WTC11 (cell line): ENCODE measurements at regions not wholly inside any gene's neighbourhood (a gene's known extent, or its start where the extent isn't known, plus 50 kb on each side); places are given as distances from the start of the nearest gene placed in this dataset.

Experiments
- ATAC-seq: fragments of 200-7000 bp; cut with Tn5 transposase; 2 replicates; pipeline ENCODE4 v1.10.0; 2021; ENCODE audit warnings: mild to moderate bottlenecking, moderate library complexity
- CTCF ChIA-PET: fragments of 300-600 bp; sonication (Branson Sonifier 250); formaldehyde crosslinking; loops from one replicate; lab custom pipeline; 2021; ENCODE audit warnings: antibody characterized with exemption; lab: Charles Lee
- POLR2A ChIA-PET: fragments of 350-600 bp; sonication (Branson Sonifier 250); formaldehyde crosslinking; loops from one replicate; lab custom pipeline; 2021; ENCODE audit warnings: antibody characterized with exemption; lab: Charles Lee
- DNase-seq: peaks from one replicate; pipeline ENCODE4 v3.0.0; 2021; ENCODE audit warnings: low spot score
- H3K27ac Mint-ChIP-seq: 2 replicates; pipeline ENCODE4 v1.8.0; 2021; ENCODE audit warnings: mixed read lengths
- H3K27me3 Mint-ChIP-seq: 2 replicates; pipeline ENCODE4 v1.8.0; 2021; ENCODE audit warnings: low read depth, mild to moderate bottlenecking, moderate library complexity, mixed read lengths
- H3K36me3 Mint-ChIP-seq: 2 replicates; pipeline ENCODE4 v1.8.0; 2021; ENCODE audit warnings: mixed read lengths
- H3K4me1 Mint-ChIP-seq: 2 replicates; pipeline ENCODE4 v1.8.0; 2022; ENCODE audit warnings: mixed read lengths
- H3K4me3 Mint-ChIP-seq: 2 replicates; pipeline ENCODE4 v1.8.0; 2021; ENCODE audit warnings: mild to moderate bottlenecking, moderate library complexity, mixed read lengths
- H3K9me3 Mint-ChIP-seq: 2 replicates; pipeline ENCODE4 v1.8.0; 2021; ENCODE audit warnings: mixed read lengths
- ARID4B ChIP-seq: sonication (generic); formaldehyde crosslinking; IDR thresholded peaks from 2 replicates; pipeline ENCODE4 v1.8.0; 2023; ENCODE audit warnings: missing genetic modification reagents, mild to moderate bottlenecking, borderline replicate concordance
- CREB1 ChIP-seq: sonication (generic); formaldehyde crosslinking; IDR thresholded peaks from 2 replicates; pipeline ENCODE4 v1.8.0; 2023; ENCODE audit warnings: mild to moderate bottlenecking, missing genetic modification reagents
- CTCF ChIP-seq: fragments of 200-600 bp; IDR thresholded peaks from 2 replicates; pipeline ENCODE4 v1.8.0; 2022; ENCODE audit warnings: antibody characterized with exemption
- ELF4 ChIP-seq: sonication (generic); formaldehyde crosslinking; IDR thresholded peaks from 2 replicates; pipeline ENCODE4 v1.8.1; 2022; ENCODE audit warnings: low read depth, mild to moderate bottlenecking, moderate library complexity, missing genetic modification reagents
- IRF1 ChIP-seq: sonication (generic); formaldehyde crosslinking; IDR thresholded peaks from 2 replicates; pipeline ENCODE4 v1.8.0; 2023; ENCODE audit warnings: missing genetic modification reagents
- IRF2 ChIP-seq: sonication (generic); formaldehyde crosslinking; IDR thresholded peaks from 2 replicates; pipeline ENCODE4 v1.8.0; 2022; ENCODE audit warnings: low read depth, missing genetic modification reagents, borderline replicate concordance
- NFATC4 ChIP-seq: fragments of 250-450 bp; sonication (Bioruptor Pico); IDR thresholded peaks from 2 replicates; pipeline ENCODE4 v1.9.0; 2021; ENCODE audit warnings: mild to moderate bottlenecking
- NFE2L1 ChIP-seq: sonication (generic); formaldehyde crosslinking; IDR thresholded peaks from 2 replicates; pipeline ENCODE4 v1.8.1; 2023; ENCODE audit warnings: missing genetic modification reagents
- PREB ChIP-seq: sonication (generic); formaldehyde crosslinking; IDR thresholded peaks from 2 replicates; pipeline ENCODE4 v1.8.1; 2022; ENCODE audit warnings: mild to moderate bottlenecking, missing genetic modification reagents, moderate library complexity, borderline replicate concordance
- RELA ChIP-seq: sonication (generic); formaldehyde crosslinking; IDR thresholded peaks from 2 replicates; pipeline ENCODE4 v1.8.1; 2022; ENCODE audit warnings: missing genetic modification reagents, mild to moderate bottlenecking, borderline replicate concordance
- SMAD4 ChIP-seq: sonication (generic); formaldehyde crosslinking; IDR thresholded peaks from 2 replicates; pipeline ENCODE4 v1.8.0; 2022; ENCODE audit warnings: mild to moderate bottlenecking, missing genetic modification reagents
- STAT6 ChIP-seq: sonication (generic); formaldehyde crosslinking; conservative IDR thresholded peaks from 2 replicates; pipeline ENCODE4 v1.8.1; 2023; ENCODE audit warnings: mild to moderate bottlenecking, low read depth, missing genetic modification reagents, moderate library complexity
- TEAD4 ChIP-seq: sonication (generic); formaldehyde crosslinking; IDR thresholded peaks from 2 replicates; pipeline ENCODE4 v1.8.0; 2022; ENCODE audit warnings: mild to moderate bottlenecking, missing genetic modification reagents
- USF1 ChIP-seq: sonication (generic); formaldehyde crosslinking; IDR thresholded peaks from 2 replicates; pipeline ENCODE4 v1.8.0; 2022; ENCODE audit warnings: mild to moderate bottlenecking, missing genetic modification reagents
- ZBTB43 ChIP-seq: sonication (generic); formaldehyde crosslinking; IDR thresholded peaks from 2 replicates; pipeline ENCODE4 v1.8.1; 2023; ENCODE audit warnings: mild to moderate bottlenecking, missing genetic modification reagents
- ZNF121 ChIP-seq: sonication (generic); formaldehyde crosslinking; IDR thresholded peaks from 2 replicates; pipeline ENCODE4 v1.8.0; 2023; ENCODE audit warnings: missing genetic modification reagents
- ZNF138 ChIP-seq: sonication (generic); formaldehyde crosslinking; conservative IDR thresholded peaks from 2 replicates; pipeline ENCODE4 v1.8.1; 2022; ENCODE audit warnings: mild to moderate bottlenecking, moderate library complexity, missing genetic modification reagents
- ZNF317 ChIP-seq: sonication (generic); formaldehyde crosslinking; IDR thresholded peaks from 2 replicates; pipeline ENCODE4 v1.8.1; 2023; ENCODE audit warnings: low read depth, mild to moderate bottlenecking, moderate library complexity, missing genetic modification reagents, borderline replicate concordance

- 0 out of 2 replicates have a peak, but pooled peaks cover 8% of the 10 kb centered on the region for H3K9me3 Mint-ChIP-seq
- H3K27me3 Mint-ChIP-seq = no peaks in the 10 kb centered on the region
- H3K27ac Mint-ChIP-seq = no peak overlapping the region
- TF ChIP-seq ELF4 (CRISPR knock-in tag) (no peak), ZNF317 (no peak), NFE2L1 (no peak), NFATC4 (CRISPR knock-in tag) (no peak)
- H3K4me1 Mint-ChIP-seq = peaks cover 5% of the 10 kb centered on the region; the same call in 1 of the 2 replicates
- no peak for ATAC-seq
- POLR2A ChIA-PET = no interaction called here
- DNase-seq = no peak
- CTCF ChIA-PET = interaction anchor here (1.5 kb wide), 1 partner anchor 12 kb away, joined by 3 read pairs; no protein-coding TSS in a partner anchor
- peaks cover 2% of the 10 kb centered on the region; the same call in 1 of the 2 replicates for H3K36me3 Mint-ChIP-seq
- H3K4me3 Mint-ChIP-seq = no peak overlapping the region
These were observed 172.9 kb upstream of the IL12B start for GRCh38 chr5:159503236-159503635.

GRCh38 chr5:159504106-159504856 lies 174.0 kb upstream of the IL12B start:
- CTCF ChIA-PET = interaction anchor here (0.9 to 1.5 kb wide), 3 partner anchors 11 to 482 kb away, joined by 3 read pairs; no protein-coding TSS in a partner anchor
- Mint-ChIP-seq H3K4me1 (peaks cover 5% of the 10 kb centered on the region; the same call in 1 of the 2 replicates), H3K36me3 (peaks cover 2% of the 10 kb centered on the region; the same call in 1 of the 2 replicates), H3K4me3 (no peak overlapping the region), H3K27ac (no peak overlapping the region), H3K9me3 (peaks cover 12% of the 10 kb centered on the region), H3K27me3 (no peaks in the 10 kb centered on the region)
- POLR2A ChIA-PET = no interaction called here
- DNase-seq (no peak), ATAC-seq (no peak)
- TF ChIP-seq TEAD4 (no peak), ZBTB43 (CRISPR knock-in tag) (no peak), IRF2 (CRISPR knock-in tag) (no peak), STAT6 (CRISPR knock-in tag) (no peak), IRF1 (CRISPR knock-in tag) (no peak), CREB1 (CRISPR knock-in tag) (no peak), PREB (CRISPR knock-in tag) (no peak), USF1 (no peak), CTCF (no peak), NFATC4 (CRISPR knock-in tag) (no peak), SMAD4 (no peak), ARID4B (no peak), ZNF138 (CRISPR knock-in tag) (no peak), RELA (CRISPR knock-in tag) (no peak), ZNF121 (CRISPR knock-in tag) (no peak)
